Keratinocyte (primary cell): ENCODE measurements at regions not wholly inside any gene's neighbourhood (a gene's known extent, or its start where the extent isn't known, plus 50 kb on each side); places are given as distances from the start of the nearest gene placed in this dataset.

Experiments used
- DNase-seq: peaks from one replicate; pipeline ENCODE4 v3.0.0-alpha.2; 2011; ENCODE audit warnings: low read depth, missing footprints, low spot score
- FAIRE-seq: peaks from 2 replicates; lab custom pipeline; 2011; peaks lifted over from hg19 to GRCh38; lab: Jason Lieb, UNC
- H2AFZ ChIP-seq: 2 replicates; pipeline ENCODE4 v1.6.0; 2012; ENCODE audit warnings: low read length, control low read depth, inconsistent platforms; ENCODE audit not compliant: control insufficient read depth
- H3K27ac ChIP-seq: 2 replicates; pipeline ENCODE4 v1.5.1; 2011; ENCODE audit warnings: low read length; ENCODE audit not compliant: control insufficient read depth, insufficient read depth
- H3K27me3 ChIP-seq: 3 replicates; pipeline ENCODE4 v1.6.0; 2011; ENCODE audit warnings: low read length; ENCODE audit not compliant: control insufficient read depth, insufficient read depth; ENCODE audit errors: extremely low read depth
- H3K36me3 ChIP-seq, 2 experiments: 2 replicates in 1 of 2; 3 replicates in 1 of 2; pipeline ENCODE4 v1.5.1; 2011; ENCODE audit warnings: low read length in 2 of 2, mild to moderate bottlenecking in 1 of 2; ENCODE audit not compliant: control insufficient read depth in 2 of 2, insufficient read depth in 2 of 2; ENCODE audit errors: extremely low read depth in 1 of 2
- H3K4me1 ChIP-seq: 3 replicates; pipeline ENCODE4 v1.5.1; 2011; ENCODE audit warnings: low read length; ENCODE audit not compliant: control insufficient read depth, insufficient read depth; ENCODE audit errors: extremely low read depth
- H3K4me2 ChIP-seq: 3 replicates; pipeline ENCODE4 v1.6.0; 2011; ENCODE audit warnings: low read depth, low read length; ENCODE audit not compliant: control insufficient read depth, insufficient read depth; ENCODE audit errors: extremely low read depth
- H3K4me3 ChIP-seq, 3 experiments: fragments of 200-600 bp in 1 of 3; sonication (generic) in 1 of 3; 2 replicates in 2 of 3; 3 replicates in 1 of 3; pipeline ENCODE4 v1.5.1; 2011 to 2016; ENCODE audit warnings: low read length in 3 of 3, mild to moderate bottlenecking in 3 of 3, control low read depth in 2 of 3, inconsistent platforms in 1 of 3, low read depth in 1 of 3, mixed read lengths in 1 of 3, mixed run types in 1 of 3, moderate library complexity in 1 of 3; ENCODE audit not compliant: control insufficient read depth in 2 of 3, insufficient read depth in 2 of 3; ENCODE audit errors: extremely low read depth in 1 of 3
- H3K79me2 ChIP-seq: 2 replicates; pipeline ENCODE4 v1.6.0; 2012; ENCODE audit warnings: low read length; ENCODE audit not compliant: control insufficient read depth, insufficient read depth
- H3K9ac ChIP-seq: 3 replicates; pipeline ENCODE4 v1.6.0; 2011; ENCODE audit warnings: low read length; ENCODE audit not compliant: control insufficient read depth, insufficient read depth; ENCODE audit errors: extremely low read depth
- H3K9me1 ChIP-seq: 3 replicates; pipeline ENCODE4 v1.6.0; 2011; ENCODE audit warnings: low read length; ENCODE audit not compliant: control insufficient read depth, insufficient read depth; ENCODE audit errors: extremely low read depth
- H3K9me3 ChIP-seq: 2 replicates; pipeline ENCODE4 v1.5.1; 2012; ENCODE audit warnings: low read depth, low read length; ENCODE audit not compliant: control insufficient read depth
- H4K20me1 ChIP-seq: 3 replicates; pipeline ENCODE4 v1.6.0; 2011; ENCODE audit warnings: low read length; ENCODE audit not compliant: control insufficient read depth, insufficient read depth; ENCODE audit errors: extremely low read depth
- CTCF ChIP-seq, 3 experiments: IDR thresholded peaks in 1 of 3; conservative IDR thresholded peaks in 1 of 3; optimal IDR thresholded peaks in 1 of 3; 2 replicates in 2 of 3; 3 replicates in 1 of 3; pipeline versions ENCODE3 to v1.5.1; 2011; ENCODE audit warnings: low read length in 3 of 3, mild to moderate bottlenecking in 3 of 3, moderate library complexity in 2 of 3, control low read depth in 1 of 3, inconsistent platforms in 1 of 3; ENCODE audit not compliant: insufficient read depth in 2 of 3; ENCODE audit errors: extremely low read depth in 1 of 3
- EZH2 ChIP-seq: IDR thresholded peaks from one replicate; pipeline ENCODE4 v1.6.1; 2012; ENCODE audit warnings: inconsistent platforms, mild to moderate bottlenecking, low read length, moderate library complexity
- dilution Hi-C: fragments of 300-500 bp; cut with MboI; formaldehyde crosslinking; loops from one replicate; pipeline ENCODE4 v1.7.0; 2020; ENCODE audit warnings: low sequenced_read_pairs; ENCODE audit not compliant: extremely low pct_ligation_motif_present

- DNase-seq: no peak
- Histone ChIP-seq H3K9ac (no peak overlapping the region), H3K27me3 (no peaks in the 10 kb centered on the region), H3K36me3 (no peaks in the 10 kb centered on the region), H2AFZ (no peak overlapping the region), H3K79me2 (no peaks in the 10 kb centered on the region), H3K27ac (no peak overlapping the region), H3K9me1 (no peaks in the 10 kb centered on the region), H3K4me1 (no peaks in the 10 kb centered on the region), H3K4me2 (no peak overlapping the region), H4K20me1 (no peaks in the 10 kb centered on the region), H3K4me3 (no peak overlapping the region), H3K9me3 (no peaks in the 10 kb centered on the region)
- TF ChIP-seq EZH2: no peak
- TF ChIP-seq CTCF (optimal IDR thresholded peaks at IDR 0.05 in 1 of 3, IDR thresholded peaks at IDR 0.05 in 1 of 3, conservative IDR thresholded peaks at IDR 0.05 in 1 of 3; ENCODE audit: extremely low read depth in 1 of 3, insufficient read depth in 2 of 3, low read length in 3 of 3): no peak
- dilution Hi-C loops: no loop called here
- no peak for FAIRE-seq
These were observed 312.2 kb upstream of the GOT2 start for GRCh38 chr16:59046335-59046734.

- dilution Hi-C loops: no loop called here
- no peak for DNase-seq
- Histone ChIP-seq H3K27me3 (no peaks in the 10 kb centered on the region), H3K4me2 (no peak overlapping the region), H2AFZ (no peak overlapping the region), H3K4me1 (no peaks in the 10 kb centered on the region), H3K79me2 (no peaks in the 10 kb centered on the region), H4K20me1 (no peaks in the 10 kb centered on the region), H3K27ac (no peak overlapping the region), H3K4me3 (no peak overlapping the region), H3K9ac (no peak overlapping the region), H3K9me3 (no peaks in the 10 kb centered on the region), H3K9me1 (no peaks in the 10 kb centered on the region), H3K36me3 (no peaks in the 10 kb centered on the region)
- no peak for FAIRE-seq
- TF ChIP-seq EZH2 (no peak), CTCF (optimal IDR thresholded peaks at IDR 0.05 in 1 of 3, IDR thresholded peaks at IDR 0.05 in 1 of 3, conservative IDR thresholded peaks at IDR 0.05 in 1 of 3; ENCODE audit: extremely low read depth in 1 of 3, insufficient read depth in 2 of 3, low read length in 3 of 3) (no peak)
These were observed 311.4 kb upstream of the GOT2 start for GRCh38 chr16:59045501-59045900.
